ENCODE measurements at regions not wholly inside any gene's neighbourhood (a gene's known extent, or its start where the extent isn't known, plus 50 kb on each side); places are given as distances from the start of the nearest gene placed in this dataset.

DNA sequence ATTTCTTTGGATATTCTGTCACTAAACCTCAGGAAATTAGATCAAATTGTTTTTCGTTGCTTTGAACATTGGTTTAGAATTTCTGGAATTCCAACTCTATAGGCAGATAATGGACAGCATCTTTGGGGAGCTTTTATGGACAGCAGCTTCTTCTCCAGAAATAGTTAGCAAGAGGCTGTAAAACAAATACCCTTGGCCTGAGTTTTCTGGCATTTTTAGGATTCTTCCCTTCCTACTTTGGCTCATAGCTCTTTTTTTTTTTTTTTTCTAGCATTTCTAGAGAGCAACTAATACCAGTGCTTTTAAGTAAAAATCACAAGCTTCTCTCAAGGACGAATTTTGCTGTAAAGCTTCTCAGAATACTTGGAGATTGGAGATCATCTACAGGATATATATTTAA is 169.8 kb upstream of the SPRY2 start:
- TF ChIP-seq, protein P1, sequence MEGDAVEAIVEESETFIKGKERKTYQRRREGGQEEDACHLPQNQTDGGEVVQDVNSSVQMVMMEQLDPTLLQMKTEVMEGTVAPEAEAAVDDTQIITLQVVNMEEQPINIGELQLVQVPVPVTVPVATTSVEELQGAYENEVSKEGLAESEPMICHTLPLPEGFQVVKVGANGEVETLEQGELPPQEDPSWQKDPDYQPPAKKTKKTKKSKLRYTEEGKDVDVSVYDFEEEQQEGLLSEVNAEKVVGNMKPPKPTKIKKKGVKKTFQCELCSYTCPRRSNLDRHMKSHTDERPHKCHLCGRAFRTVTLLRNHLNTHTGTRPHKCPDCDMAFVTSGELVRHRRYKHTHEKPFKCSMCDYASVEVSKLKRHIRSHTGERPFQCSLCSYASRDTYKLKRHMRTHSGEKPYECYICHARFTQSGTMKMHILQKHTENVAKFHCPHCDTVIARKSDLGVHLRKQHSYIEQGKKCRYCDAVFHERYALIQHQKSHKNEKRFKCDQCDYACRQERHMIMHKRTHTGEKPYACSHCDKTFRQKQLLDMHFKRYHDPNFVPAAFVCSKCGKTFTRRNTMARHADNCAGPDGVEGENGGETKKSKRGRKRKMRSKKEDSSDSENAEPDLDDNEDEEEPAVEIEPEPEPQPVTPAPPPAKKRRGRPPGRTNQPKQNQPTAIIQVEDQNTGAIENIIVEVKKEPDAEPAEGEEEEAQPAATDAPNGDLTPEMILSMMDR (IDR thresholded peaks at IDR 0.05) = no peak
- TF ChIP-seq POLR2A (IDR thresholded peaks at IDR 0.05) (no peak), POLR2AphosphoS5 (IDR thresholded peaks at IDR 0.05) (no peak)
